SIG-M5 treated with dmso at 0.1 percent for 504 hours (cell line): ENCODE measurements at regions not wholly inside any gene's neighbourhood (a gene's known extent, or its start where the extent isn't known, plus 50 kb on each side); places are given as distances from the start of the nearest gene placed in this dataset.
"Not testable (repeated sequence)": the region's sequence is repeated elsewhere in the genome, so short reads cannot be mapped to it uniquely, and the experiment has no call there.

Experiments used
- DNase-seq: peaks from one replicate; lab custom pipeline; 2025; ENCODE audit not compliant: unreplicated experiment; lab: John Stamatoyannopoulos, UW

- no peak for DNase-seq
Measured at GRCh38 chr5:7269591-7270274, 126.2 kb upstream of the ADCY2 start.

DNA sequence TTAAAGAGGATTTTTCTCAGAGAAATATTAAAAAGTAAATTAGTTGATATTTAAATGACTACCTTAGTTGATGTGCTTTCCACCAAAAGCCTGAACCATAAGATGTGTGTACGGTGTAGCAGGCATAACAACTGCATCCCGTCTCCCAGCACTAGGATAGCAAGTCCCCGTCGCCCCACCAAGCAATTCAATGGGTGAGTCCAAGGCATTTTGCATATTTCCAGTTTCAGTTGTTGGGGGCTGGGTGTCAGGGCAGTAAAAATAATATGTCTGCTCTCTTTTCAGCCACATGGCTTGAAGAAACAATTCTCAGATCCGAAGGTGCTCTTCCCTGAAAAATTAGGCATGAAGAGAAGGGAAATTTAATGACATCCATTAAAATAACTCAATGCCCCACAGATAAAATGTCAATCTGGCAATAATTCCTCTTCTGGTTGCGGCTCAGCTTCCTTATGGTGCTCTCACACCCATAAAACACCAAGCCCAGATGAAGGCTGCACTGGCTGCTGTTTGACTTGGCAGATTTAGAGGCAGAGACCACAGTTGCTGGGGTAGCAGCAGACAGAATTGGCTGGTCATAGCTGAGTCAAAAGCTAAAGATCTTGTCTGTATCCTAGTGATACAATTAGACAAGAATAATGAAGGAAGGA lies 124.4 kb upstream of the ADCY2 start:
- no peak for DNase-seq

DNA sequence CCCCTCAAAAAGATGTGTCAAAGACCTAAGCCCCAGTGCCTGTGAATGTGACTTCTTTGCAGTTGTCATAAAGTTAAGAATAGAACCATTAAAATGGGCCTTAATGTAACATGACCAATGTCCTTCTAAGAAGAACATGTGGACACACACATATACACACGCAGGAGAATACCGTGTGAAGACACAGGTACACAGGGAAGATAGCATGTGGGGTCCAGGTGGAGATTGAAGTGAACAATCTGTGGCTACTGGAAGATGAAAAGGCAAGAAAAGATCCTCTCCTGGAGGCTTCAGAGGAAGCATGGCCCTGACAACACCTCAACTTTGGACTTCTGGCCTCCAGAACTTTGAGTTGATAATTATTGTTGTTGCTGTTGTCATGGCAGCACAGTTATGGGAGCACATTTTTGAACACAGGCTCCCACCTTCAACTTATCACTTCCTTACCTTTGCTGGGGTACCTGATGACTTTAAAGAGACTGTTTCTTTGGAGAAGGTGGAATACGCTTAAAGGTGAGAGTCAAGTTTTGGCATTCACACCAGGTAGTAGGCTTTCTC lies 123.5 kb upstream of the ADCY2 start:
- DNase-seq, result no peak

DNA sequence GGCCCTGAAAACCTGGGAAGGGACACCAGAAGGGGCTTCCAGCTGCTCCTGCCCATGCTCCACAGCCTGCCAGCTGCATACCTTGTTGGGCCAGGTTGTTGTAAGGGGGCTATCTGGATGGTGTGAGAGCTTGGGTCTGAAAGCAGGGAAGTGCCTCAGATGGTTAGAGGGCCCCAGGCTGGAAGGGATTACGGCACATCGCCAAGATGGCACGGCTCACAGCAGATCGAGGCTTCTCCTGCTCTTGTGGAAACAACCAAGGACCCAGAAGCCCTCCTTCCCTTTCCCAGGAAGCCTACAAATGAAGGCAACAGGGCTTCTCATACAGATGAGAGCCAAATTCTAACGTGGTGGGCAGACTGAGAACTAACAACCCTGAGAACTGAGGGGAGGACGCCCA lies 121.7 kb upstream of the ADCY2 start:
- DNase-seq, result no peak

DNA sequence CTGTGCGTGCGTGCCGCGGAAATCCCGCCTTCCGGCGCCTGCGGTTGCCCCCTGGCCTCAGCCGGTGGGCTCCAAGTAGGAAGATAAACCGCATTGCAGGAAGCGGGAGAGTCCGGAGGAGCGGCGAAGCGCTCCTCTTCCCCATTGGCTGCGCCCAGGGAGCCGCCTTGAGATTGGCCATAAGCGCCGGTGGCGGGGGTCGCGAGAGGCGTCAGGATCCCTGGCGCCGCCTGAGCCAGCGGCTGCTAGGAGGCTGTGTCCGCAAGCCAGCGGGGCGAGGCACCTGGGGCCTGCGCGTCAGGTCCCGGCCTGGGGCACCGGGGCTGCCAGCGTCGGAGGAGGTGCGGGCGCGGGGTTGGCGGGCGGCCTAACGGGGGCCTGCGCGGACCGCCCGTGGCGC lies 106.3 kb upstream of the ADCY2 start:
- DNase-seq, result not testable (repeated sequence)

GRCh38 chr5:7297821-7298220 lies 98.1 kb upstream of the ADCY2 start:
- not testable (repeated sequence) for DNase-seq

DNA sequence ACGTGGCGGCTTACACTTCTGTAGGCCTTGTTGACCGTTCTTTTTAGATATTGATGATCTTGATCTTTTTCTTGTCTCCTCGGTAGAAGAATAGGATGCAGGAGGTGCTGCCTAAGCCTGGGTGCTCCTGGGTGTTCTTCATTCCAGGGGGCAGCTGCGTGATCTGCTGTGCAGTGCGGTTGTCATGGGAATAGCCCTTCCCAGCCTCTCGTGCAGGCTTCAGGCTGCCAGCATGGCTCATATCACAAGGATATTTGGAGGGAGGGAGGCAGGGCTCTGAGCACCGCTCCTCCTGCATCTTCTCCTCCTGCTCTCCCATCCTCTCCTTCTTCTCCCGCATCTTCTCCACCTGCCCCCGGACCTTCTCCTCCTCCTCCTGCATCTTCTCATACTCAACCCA lies 96.2 kb upstream of the ADCY2 start:
- DNase-seq, result not testable (repeated sequence)

DNA sequence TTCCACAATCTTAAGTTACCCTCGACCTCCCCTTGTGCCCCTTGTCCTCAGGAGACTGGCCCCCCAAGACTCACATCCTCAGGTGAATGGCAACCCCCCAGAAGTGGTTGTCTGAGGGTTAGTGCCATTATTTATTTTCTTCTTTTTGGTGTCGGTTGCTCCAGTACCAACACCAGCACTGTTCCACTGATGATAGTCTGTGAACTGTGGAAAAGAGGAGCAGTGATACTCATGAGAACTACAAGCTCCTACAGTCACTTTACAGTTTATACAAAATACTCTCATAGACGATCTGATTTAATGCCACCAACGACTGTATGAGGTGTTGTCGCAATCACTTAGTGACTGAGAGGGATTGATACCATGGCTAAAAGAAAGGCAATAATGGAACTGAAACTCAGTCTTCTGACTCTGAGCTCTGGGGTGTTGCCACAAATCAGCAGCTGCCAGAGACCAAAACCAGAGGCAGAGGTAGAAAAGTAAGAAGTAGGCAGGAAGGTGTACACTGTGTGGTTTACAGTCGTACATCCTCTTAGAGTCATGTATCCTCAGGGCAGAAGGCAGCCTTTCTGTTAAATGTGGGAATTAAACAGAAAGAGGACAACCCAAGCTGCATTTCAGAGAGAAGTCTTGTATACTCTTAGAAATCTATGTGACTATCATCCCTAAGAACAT lies 90.8 kb upstream of the ADCY2 start:
- not testable (repeated sequence) for DNase-seq

GRCh38 chr5:7306556-7306955 lies 89.4 kb upstream of the ADCY2 start:
- DNase-seq, result not testable (repeated sequence)

DNA sequence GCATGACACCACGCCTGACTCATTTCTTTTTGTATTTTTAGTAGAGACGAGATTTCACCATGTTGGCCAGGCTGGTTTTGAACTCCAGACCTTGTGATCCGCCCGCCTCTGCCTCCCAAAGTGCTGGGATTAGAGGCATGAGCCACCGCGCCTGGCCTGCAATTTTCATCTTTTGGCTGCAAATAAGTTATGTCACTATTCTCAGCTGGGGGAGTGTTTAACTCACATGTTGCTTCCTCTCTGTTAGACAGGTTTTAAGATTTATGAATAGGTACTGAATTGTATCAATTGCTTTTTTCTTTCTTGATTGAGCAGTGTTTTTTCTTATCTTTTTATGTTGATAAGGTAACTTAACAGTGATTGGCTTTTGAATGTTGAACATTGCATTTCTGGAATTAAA lies 88.2 kb upstream of the ADCY2 start:
- not testable (repeated sequence) for DNase-seq

DNA sequence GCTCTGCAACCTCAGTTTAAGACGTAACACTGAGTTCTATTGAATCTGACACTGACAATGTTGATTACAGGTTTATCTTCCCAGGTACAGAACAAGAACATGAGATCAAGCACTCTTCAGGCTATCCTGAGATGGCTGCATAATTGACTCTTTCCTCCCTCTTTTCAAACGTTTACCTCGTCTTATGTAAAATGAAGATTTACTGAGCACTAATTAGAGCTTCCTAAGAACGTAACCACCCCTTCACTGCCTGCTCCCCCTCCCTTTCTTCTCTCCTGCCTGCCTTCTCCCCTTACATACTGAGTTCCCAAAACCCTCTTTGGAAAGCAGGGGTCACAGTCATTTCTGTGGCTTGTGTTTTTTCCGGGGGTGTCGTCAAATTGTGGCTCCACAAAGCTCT lies 86.2 kb upstream of the ADCY2 start:
- not testable (repeated sequence) for DNase-seq

- DNase-seq, result not testable (repeated sequence)
Measured at GRCh38 chr5:7310656-7311055, 85.3 kb upstream of the ADCY2 start.

GRCh38 chr5:7315118-7315517 lies 80.8 kb upstream of the ADCY2 start:
- no peak for DNase-seq

GRCh38 chr5:7317751-7318150 lies 78.2 kb upstream of the ADCY2 start:
- no peak for DNase-seq

DNA sequence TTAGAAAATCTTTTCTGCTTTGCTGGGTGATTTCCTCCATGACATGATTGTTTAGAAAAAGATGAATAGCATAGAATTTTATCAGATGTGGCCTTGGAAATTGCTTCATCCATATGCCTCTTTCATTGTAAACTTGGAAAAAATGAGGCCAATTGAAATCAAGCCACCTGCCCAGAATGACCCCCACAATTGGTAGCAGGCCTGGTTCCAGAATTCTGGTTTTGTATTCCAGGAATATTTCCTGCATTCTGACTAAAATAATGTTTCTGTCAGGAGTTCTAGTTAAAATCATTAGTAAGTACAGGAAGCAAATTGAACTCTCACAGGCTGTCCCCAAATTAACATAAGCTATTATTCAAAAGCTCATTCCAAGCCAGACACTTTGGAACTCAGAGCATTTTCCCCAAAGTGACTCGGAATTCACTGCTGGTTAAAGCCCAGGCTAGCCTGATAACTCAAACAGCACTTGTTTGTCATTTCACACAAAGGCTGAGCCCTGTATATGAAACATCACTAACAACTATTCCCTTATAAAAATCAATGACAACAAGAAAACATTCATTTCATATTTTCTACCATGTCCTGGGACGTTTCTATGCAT lies 75.1 kb upstream of the ADCY2 start:
- DNase-seq, result no peak

GRCh38 chr5:7321724-7322123 lies 74.2 kb upstream of the ADCY2 start:
- DNase-seq, result no peak

GRCh38 chr5:7324919-7325318 lies 71.0 kb upstream of the ADCY2 start:
- no peak for DNase-seq

DNA sequence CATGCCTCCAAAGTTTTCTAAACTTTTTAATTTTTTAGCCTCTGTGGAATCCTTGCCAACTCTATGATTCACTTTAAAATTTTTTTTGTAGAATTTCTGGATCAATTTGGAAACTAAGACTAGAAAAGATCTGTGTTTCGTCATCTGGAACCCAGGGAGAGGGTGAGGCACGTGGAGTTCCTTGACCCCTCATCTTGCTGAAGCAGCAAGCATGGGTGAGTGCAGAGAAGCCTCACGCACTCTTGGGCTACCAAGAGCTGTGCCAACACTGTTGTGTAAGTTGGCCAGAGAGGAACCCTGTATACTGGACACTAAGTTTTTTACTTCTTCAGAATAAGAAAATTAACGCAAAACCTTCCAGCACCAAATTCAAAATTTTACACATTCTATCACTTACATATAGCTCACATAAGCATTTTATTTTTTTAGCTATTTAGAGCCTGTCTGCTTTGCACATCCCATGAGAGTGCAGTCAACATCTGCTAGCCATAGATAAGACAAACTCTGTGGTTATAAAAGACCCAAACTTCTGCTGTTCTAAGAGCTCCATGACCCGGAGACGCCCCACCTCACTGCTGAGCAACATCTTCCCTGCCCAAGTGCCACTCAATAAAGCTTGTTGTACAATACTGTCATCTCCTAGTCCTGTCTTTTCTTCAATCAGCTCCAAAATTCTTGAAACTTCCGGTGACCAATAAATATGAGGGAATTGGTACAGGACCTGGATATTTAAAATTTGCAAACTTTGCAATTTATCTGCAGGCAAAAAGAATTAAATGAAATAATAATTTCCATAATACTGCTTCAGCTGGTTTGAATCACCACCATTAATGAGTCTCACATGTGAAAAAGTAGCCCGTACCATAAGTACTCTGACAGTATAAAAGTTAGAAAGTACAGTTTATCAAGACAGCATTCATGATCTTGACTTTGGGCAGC lies 69.7 kb upstream of the ADCY2 start:
- DNase-seq, result no peak

DNA sequence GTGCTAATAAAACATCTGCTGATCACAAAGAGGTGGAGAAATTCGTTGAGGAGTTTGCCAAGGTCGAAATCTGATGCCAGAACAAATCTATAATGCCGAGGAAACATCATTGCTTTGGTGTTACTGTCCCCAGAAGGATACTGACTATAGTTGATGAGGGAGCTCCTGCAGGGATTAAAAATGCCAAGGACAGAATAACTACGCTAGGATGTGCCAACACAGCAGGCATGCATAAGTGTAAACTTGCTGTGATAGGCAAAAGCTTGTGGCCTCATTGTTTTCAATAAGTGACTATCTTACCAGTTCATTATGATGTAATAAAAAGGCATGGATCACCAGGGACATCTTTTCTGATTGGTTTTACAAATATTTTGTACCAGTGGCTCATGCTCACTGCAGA lies 66.8 kb upstream of the ADCY2 start:
- no peak for DNase-seq

- DNase-seq, result no peak
Measured at GRCh38 chr5:7329712-7330111, 66.2 kb upstream of the ADCY2 start.

DNA sequence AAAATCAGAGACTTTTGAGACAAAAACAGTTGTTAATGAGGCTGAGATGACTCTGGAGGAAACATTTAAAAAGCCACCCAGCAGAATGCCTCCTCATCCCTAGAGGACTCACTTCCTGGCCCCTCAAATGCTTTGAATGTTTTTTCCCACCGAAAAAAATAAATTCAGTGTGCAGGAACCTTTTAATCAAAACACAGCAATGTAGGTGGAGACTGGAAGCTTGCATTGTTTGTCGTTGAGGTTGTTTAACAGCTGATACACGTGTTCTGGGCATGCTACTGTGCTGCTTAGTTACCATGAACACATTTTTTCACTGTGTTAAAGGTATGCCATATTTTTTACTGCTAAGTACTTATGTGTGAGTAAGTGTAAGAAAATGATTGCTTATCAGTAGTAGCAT lies 65.7 kb upstream of the ADCY2 start:
- DNase-seq, result no peak
